ENCODE measurements at regions not wholly inside any gene's neighbourhood (a gene's known extent, or its start where the extent isn't known, plus 50 kb on each side); places are given as distances from the start of the nearest gene placed in this dataset.
"Not testable (repeated sequence)": the region's sequence is repeated elsewhere in the genome, so short reads cannot be mapped to it uniquely, and the experiment has no call there.

DNA sequence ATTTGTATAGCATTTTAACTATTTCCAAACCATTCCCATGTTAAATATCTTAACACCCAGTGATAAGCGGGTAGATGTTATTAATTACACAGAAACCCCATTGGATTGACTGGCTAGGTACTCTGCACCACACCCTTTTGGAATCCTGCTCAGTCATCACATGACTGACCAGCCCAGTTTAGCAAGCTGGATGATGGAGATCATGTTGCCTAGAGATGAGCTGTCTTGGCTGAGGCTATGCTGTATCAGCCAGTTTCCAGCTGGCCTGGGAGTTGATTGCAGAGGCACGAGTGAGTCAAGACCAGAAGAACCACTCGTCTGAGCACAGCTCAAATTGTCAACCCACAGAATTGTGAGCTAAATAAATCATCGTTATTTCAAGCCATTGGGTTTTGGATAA is 124.6 kb downstream of the ZNF621 start:
- no peak for DNase-seq

DNA sequence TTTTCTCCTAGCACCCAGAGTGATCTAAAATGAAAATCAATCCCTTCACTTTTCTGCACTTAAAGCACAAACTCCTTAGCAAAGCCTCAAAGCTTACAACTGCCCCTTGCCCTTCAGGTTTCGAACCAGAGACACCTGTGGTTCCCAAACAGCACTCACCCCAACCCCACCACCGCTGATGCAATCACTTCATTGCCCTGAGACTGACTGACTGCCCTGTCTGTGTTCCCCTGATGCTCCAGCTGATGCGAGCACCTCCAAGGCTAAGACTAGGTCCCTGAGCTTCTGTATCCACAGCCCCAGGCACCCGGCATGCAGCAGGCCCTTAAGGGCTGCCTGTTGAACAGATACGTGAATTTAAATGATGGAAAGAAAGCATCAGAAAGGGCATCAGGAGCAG is 127.3 kb downstream of the ZNF621 start:
- no peak for DNase-seq

DNA sequence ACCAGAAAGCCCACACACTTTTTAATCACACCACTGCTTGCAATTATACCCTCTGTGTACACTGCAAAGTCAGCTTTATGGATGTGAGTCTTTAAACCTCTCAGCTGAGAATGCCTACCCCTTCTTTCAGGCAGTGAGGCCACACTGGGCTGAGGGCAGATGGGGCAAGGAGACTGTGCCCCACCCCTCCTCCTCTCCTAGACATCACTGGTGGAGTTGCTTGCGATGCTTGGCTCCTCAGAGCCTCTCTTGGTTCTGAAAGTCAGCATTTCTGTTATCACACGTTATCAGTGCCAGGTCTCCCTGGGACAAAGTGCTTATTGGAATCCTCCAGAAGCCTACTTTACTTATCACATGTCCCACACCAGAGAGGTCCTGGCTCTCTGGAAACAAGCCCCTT is 128.2 kb downstream of the ZNF621 start:
- DNase-seq: no peak

- DNase-seq: no peak
These were observed 129.1 kb downstream of the ZNF621 start for GRCh38 chr3:40653878-40654277.

GRCh38 chr3:40655551-40655950 is 130.8 kb downstream of the ZNF621 start:
- DNase-seq: no peak

- no peak for DNase-seq
These were observed 132.9 kb downstream of the ZNF621 start for GRCh38 chr3:40657623-40658022.

DNA sequence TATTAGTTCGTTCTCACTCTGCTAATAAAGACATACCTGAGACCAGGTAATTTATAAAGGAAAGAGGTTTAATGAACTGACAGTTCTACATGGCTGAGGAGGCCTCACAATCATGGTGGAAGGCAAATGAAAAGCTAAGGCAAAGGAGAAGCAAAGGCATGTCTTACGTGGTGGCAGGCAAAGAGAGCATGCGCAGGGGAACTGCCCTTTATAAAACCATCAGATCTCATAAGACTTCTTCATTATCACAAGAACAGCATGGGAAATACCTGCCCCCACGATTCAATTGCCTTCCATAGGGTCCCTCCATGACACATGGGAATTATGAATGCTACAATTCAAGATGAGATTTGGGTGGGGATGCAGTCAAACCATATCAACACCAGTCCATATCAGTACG is 133.5 kb downstream of the ZNF621 start:
- DNase-seq: no peak

DNA sequence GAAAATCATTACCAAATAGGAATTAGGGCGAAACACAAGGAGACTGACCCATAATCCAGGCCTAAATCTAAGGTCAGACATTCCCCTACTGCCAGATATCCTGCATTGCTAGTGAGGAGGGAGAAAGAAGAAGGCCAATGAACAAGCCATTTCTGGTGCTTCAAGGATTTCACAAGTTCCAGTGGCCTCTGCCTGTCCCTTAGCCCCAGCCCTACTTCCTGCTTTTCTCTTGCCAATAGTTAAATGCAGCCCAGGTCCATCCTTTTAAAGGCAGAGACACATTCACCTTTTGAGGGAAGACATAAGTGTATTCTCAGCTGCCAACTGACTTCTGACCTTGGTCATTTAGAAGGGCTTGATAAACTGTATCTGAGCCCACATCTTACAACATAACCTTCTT is 135.8 kb downstream of the ZNF621 start:
- DNase-seq: no peak

GRCh38 chr3:40661284-40661683 is 136.5 kb downstream of the ZNF621 start:
- DNase-seq: no peak

DNA sequence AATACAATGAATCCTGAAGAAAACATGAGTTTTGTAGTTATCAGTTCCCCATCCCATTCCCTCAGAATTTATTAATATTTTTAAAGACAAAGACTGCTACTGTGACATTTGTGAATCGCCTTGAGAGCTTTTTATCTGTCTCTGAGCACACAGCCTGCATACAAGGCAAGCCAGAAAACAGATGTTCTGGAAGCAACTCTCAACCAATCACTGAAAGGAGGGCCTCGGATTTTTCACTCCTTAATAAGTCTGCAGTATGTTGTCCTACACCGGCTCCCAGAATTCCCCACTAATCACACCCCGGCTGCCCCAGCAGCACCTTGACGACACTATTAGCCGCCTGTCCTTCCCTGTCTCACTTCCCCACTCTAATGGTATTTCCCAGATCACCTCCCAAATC is 138.5 kb downstream of the ZNF621 start:
- no peak for DNase-seq

DNA sequence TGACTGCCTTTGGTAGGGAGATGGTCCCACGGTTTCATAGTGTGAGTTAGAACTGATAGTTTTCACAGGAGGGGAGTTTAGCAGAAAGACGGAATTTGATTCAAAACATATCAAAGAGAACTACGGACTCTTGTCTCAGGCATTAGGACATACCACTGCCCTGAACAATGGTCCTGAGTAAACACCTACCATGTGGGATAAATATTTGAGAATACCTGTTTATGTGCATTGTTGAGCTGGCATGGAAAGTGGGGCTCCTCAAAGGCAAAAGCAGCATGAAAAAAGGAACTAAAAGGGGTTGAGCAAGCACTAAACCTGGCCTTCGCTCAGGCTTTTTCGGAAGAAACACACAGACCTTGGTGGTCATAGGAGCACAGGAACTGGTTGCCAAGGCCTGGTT is 144.4 kb downstream of the ZNF621 start:
- no peak for DNase-seq

- DNase-seq: no peak
These were observed 148.1 kb downstream of the ZNF621 start for GRCh38 chr3:40672861-40673260.

GRCh38 chr3:40677321-40677720 is 152.6 kb downstream of the ZNF621 start:
- no peak for DNase-seq

DNA sequence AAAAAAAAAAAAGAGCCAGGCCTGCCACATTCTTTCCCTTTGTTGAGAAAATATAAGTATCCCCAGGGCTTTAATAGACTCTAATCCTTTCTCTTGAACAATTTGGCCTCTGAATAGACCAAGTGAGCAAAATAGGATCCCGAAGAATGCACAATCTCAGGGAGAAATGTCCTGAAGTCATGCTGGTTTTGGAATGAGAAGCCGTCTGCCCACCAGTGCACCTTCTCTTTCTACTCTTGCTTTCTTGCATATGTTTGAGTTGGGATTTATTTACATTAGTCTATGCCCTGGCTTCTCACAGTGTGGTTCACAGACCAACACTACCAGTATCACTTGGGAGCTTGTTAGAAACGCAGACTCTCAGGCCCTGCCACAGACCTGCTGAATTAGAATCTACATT is 153.0 kb downstream of the ZNF621 start:
- no peak for DNase-seq

- no peak for DNase-seq
These were observed 154.5 kb downstream of the ZNF621 start for GRCh38 chr3:40679290-40679689.

DNA sequence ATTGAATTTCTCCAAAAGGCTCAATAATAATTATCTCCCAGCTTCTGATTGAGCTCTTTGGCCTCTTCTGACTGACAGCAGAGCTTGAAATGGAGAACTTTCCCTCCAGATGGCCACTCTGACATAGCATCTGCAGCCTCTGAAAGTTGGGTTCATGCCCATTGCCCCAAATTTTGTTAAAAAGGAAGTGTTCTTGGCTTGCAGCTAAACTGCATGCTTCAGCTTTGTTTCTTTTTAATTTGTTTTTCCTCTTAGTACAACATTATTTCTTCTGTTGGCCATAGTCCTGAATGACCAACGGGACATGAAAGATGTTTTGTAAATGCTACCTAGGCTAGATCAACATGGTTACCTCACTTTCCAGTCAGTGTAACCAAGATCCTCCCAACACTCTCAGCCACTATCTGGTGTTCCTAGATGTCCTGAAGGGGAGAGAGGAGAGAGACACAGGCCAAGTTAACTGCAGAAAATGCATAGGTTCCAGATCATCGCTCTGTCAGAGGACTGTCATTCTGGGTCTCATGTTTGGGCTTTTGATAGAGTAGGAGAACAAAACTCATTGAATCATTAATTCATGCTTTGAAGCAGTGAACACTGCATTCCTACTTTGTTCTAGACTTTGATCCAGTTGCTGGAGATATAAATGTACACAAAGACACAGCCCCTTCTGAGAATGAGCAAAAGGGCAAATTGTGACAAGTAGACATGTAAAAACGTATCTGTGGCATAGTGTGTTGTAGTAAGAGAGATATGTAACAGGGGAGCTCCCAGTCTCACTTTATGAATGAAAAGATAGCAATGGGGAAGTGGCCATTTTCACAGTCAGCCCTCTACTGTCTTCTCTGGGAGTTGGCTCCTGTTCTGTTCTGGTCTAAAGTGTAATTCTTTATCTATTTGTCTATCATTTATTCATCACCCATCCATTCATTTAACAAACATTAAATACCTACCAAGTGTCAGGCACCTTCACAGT is 156.2 kb downstream of the ZNF621 start:
- DNase-seq: no peak

- no peak for DNase-seq
These were observed 156.9 kb downstream of the ZNF621 start for GRCh38 chr3:40681658-40682055.

GRCh38 chr3:40689837-40690236 is 165.1 kb downstream of the ZNF621 start:
- no peak for DNase-seq

DNA sequence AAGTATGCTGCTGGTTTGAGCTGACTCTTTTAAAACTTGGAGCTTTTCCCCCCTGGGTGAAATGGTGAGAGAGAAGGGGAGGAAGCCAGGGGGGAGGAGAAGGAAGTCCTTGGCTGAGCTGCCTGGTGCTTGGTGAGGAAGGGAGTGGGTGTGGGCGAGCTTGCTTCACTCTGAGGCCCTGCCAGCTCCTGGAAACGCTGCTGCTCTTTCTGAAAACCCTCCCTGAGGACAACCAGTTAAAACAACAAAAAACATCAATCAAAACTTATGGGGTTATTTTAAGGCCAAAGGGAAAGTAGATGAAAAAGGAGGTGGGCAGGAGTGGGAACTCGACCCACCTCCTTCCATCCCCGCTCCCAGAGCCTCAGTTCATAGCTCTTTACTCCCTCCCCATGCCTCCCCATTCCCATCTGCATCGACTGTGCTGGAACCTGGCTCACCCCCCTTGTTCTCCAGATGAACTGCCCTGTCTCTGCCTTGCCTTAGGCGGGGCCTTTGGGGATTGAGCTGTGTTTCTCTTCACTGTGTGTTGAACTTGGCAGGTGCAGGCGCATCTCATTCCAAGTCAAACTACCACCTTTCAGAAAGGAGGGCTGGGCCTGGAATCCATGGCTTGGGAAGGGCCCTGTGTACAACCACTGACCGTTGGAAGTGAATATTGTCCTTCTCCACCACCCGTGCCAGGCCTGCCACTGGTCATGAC is 166.1 kb downstream of the ZNF621 start:
- DNase-seq: no peak

- DNase-seq: no peak
These were observed 166.7 kb downstream of the ZNF621 start for GRCh38 chr3:40691452-40691861.

- no peak for DNase-seq
These were observed 171.1 kb downstream of the ZNF621 start for GRCh38 chr3:40695848-40696247.

GRCh38 chr3:40698611-40699010 is 173.9 kb downstream of the ZNF621 start:
- DNase-seq: not testable (repeated sequence)

DNA sequence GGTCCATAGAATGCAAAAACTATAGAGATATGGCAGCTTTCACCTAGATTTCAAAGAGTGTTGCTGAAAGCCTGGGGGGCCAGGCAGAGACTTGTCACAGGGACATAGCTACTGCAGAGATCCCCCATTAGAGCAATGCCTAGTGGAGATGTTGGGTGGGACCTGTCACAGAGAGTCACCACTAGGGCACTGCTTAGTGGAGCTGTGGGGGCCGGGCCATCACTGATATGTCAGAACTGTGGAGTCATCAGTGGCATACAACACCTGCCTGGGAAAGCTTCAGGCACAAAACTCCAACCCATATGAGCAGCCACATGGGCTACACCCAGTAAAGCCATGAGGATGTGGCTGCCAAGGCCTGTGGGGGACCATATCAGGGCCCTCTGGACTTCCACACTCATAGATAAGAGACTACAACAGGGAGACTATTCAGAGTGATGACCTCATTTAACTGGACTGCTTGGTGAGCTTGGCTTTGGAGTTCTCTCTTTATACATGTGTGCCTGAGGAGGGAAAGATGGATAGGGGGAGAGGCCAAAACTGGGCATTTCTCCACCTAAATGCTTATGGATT is 176.3 kb downstream of the ZNF621 start:
- DNase-seq: no peak

DNA sequence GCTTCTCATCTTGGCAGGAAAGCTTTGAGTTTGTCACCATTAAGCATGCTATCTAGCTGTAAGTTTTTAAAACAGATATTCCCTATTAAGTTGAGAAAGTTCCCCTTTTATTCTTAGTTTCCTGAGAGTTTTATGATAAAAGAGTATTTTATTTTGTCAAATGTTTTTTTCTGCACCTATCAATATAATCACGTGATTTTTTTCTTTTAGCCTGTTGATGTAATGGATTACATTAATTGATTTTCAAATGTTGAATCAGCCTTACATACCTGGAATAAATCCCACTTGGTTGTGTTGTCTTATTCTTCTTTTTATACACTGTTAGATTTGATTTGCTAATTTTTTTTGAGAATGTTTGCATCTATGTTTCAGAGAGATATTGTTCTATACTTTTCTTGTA is 179.5 kb downstream of the ZNF621 start:
- no peak for DNase-seq

All from activated effector memory CD4-positive, alpha-beta T cell treated with Interleukin-2 at 50 U/mL for 16 hours (primary cell).